ENCODE measurements at regions not wholly inside any gene's neighbourhood (a gene's known extent, or its start where the extent isn't known, plus 50 kb on each side); places are given as distances from the start of the nearest gene placed in this dataset.
"Not testable (repeated sequence)": the region's sequence is repeated elsewhere in the genome, so short reads cannot be mapped to it uniquely, and the experiment has no call there.

DNA sequence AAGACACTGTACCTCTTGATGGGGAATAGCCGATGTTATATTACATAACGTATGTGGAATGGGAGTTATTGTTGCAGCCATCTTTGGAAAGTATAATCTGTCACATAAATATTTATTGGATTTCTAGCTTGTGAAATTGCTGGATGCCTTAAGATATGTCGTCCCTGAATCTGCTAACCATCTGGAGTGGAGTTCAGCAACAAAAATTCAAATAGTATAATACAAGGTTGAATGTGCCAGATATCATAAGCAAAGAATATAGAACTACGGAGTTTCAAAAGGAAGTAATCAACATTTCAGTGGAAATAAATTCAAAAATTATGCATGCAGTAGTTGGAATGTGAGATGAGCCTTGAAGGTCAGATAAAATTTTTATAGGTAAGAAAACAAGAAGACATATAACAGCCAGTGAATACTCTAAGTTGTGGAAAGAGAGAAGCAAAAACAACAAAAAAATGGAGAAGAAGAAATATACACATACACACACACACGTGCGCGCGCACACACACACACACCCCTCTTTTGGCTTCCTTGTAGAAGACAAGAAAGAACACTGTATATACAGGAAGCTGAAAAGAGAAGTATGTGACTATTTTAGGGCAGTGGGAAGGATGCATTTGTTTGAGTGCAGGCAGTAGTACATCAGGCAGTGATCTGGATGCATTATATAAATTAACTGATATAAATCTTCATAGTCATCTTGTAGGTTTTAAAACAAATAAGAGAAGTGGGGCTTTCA is 516.7 kb downstream of the KCNT2 start:
- DNase-seq (ENCODE audit: low read depth in 2 of 3, low spot score in 2 of 3), result peak in 2 of 3 donors; percentile 7 to 51

GRCh38 chr1:196090226-196090625 is 518.0 kb downstream of the KCNT2 start:
- DNase-seq (ENCODE audit: low read depth in 2 of 3, low spot score in 2 of 3), result no peak

DNA sequence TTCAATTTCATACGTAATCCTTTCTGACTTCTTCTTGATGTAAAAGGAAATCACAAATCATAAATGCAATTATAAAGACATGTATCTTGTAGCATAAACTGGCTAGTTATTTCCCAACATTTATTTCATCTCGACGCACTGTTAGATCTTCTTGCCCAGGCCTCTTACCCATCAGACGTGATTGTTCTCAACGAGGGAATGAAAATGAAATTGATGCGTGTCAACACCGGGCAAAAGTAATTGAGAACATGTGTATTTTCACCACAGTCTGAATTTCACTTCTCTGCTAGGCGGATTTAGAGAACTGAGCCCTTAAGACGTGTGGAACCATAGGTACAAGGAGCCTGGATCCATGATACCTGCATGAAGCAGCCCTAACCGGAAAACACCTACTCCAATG is 519.7 kb downstream of the KCNT2 start:
- DNase-seq (ENCODE audit: low read depth in 2 of 3, low spot score in 2 of 3), result no peak

DNA sequence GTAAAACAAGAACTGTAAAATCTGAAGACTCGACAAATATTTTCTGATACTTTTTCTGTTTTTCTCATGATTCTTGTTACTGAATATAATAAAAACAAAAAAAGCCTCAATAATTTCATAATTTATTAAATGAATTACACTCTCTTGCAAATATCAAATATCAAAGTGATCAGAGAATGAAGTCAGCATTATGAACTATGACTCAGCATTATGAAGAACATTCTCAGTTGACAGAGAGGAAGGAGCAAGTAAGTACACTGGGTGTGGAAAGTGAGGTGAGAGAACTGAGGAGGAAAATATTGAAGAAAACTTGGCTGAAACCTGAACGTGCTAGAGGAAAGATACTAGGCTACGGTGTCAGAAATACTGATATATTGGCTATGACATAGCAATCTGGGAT is 529.5 kb downstream of the KCNT2 start:
- peak in 1 of 3 donors; percentile 36 for DNase-seq (ENCODE audit: low read depth in 2 of 3, low spot score in 2 of 3)

DNA sequence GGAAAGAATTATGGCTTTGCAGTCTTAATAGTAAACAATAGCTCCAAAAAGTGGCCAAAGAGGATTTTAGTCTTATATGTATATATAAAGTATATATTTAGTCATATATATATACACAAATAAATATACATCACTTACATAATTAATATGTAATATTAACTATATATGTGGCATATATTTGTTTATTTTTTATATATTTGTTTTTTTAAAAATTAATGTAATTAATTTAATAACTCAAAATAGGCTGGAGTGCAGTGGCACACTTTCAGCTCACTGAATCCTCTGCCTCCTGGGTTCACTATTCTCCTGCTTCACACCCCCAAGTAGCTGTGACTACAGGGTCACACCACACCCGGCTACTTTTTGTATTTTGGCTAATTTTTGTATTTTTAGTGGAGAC is 532.6 kb downstream of the KCNT2 start:
- no peak for DNase-seq (ENCODE audit: low read depth in 2 of 3, low spot score in 2 of 3)

- no peak for DNase-seq (ENCODE audit: low read depth in 2 of 3, low spot score in 2 of 3)
These were observed 534.1 kb downstream of the KCNT2 start for GRCh38 chr1:196074182-196074581.

DNA sequence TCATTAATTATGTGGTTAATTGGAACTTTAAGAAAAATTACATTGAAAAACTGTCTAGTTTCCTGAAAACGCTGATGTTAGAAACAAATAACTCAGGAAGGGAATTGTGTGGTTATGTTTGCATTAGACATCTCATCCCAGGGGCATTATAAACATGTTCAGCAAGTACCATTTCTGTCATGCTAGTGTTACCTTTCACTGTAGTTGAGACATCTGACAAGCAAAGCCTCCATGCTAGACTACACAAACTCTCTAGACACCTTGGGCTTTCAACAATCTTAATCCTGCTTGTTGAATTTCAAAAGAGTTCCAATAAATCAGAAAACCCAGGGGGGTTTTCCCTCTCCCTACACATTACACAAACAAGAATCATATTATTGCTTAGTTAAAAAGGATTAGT is 536.8 kb downstream of the KCNT2 start:
- DNase-seq (ENCODE audit: low read depth in 2 of 3, low spot score in 2 of 3), result no peak

DNA sequence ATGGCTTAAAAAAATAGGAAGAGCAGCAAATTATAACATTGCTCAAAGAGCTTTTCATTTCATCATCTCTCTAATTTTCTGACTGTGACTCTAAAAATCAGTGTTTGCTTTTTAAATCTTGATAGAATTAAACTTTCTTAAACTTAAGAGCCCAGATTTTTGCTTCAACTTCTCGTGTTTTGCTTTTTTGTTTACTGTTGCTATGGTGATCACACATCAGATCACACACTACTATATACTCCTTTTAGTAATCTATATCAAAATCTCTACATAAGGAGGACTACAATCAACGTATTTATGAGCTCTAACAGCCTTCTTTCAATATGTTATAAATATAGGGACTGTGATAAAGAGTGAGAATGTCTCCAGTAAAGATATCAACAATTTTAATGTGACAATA is 537.3 kb downstream of the KCNT2 start:
- no peak for DNase-seq (ENCODE audit: low read depth in 2 of 3, low spot score in 2 of 3)

DNA sequence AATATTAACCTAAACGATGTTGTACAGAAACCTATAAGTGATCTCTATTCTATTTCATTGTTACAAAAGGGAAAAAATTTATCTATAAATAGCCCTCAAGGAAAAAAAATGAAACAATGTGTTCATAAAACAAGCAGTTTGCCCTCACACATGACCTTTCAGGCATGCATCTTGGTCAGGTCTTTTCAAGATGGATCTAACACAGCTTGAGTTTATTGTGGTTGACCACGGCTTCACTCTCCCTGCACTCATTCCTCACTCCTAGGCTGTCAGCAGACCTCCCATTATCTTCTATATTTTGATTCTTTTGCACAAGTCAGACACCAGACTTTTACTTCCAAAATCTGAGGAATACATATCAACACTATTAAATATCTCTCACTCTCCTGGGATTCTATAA is 544.3 kb downstream of the KCNT2 start:
- no peak for DNase-seq (ENCODE audit: low read depth in 2 of 3, low spot score in 2 of 3)

GRCh38 chr1:196063294-196063693 is 544.9 kb downstream of the KCNT2 start:
- no peak for DNase-seq (ENCODE audit: low read depth in 2 of 3, low spot score in 2 of 3)

- DNase-seq (ENCODE audit: low read depth in 2 of 3, low spot score in 2 of 3), result no peak
These were observed 547.7 kb downstream of the KCNT2 start for GRCh38 chr1:196060539-196060938.

- DNase-seq (ENCODE audit: low read depth in 2 of 3, low spot score in 2 of 3), result no peak
These were observed 549.0 kb downstream of the KCNT2 start for GRCh38 chr1:196059210-196059609.

DNA sequence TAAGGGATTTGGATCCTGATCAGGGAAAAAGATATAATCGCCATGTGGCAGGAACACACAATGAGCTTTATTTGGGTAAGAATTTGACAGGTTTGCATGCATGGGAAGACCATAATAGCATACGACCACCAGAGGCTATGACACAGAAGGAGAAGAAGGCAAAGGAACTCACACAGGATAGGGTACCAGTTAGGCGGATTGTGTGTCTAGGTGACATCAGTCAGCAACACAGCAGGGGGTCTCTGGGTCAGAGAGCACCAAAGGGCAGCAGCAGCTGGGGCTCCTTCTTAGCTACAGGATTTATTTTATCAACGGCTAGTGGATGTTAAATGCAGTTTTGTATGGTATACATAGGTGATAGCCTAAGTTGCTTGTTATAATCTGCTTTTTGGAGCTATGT is 551.3 kb downstream of the KCNT2 start:
- DNase-seq (ENCODE audit: low read depth in 2 of 3, low spot score in 2 of 3), result no peak

DNA sequence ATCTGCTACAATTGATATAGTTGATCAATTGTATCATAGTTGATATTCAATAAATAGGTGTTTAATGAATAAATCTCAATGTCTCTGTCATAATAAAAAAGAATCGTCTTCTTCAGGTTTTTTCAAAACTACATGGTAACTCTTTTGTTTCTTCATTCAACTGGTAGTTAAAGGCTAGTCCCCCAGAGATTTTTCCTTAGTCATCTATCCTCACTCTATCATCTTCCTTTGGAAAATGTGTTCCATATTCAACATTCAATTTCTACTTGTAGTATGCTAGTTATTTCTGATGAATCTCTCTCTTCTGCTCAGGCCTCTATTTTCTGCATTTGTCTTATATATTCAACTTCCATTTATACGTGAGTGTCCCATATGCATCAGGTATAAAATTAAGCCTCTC is 558.8 kb downstream of the KCNT2 start:
- no peak for DNase-seq (ENCODE audit: low read depth in 2 of 3, low spot score in 2 of 3)

GRCh38 chr1:196043268-196043667 is 565.0 kb downstream of the KCNT2 start:
- DNase-seq (ENCODE audit: low read depth in 2 of 3, low spot score in 2 of 3), result no peak

GRCh38 chr1:196034080-196034706 is 574.0 kb downstream of the KCNT2 start:
- DNase-seq (ENCODE audit: low read depth in 2 of 3, low spot score in 2 of 3), result peak in 1 of 3 donors; percentile 8

DNA sequence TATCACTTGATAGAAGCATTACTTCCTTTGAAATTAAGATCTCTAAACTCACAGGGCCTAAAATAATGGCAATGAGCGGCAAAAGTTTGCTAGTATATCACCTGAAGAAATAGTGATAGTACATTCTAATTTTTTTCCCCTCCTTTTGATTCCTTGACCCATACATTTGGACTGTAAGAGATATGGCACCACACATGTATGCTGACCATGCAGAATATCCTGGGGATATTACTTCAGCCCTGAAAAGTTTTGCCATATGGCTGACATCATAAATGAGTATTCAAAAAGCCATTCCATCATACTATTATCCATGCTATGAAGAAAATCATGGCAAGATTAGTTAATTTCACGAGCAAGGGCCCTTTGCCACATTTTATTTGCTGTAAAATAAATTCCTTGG is 576.9 kb downstream of the KCNT2 start:
- DNase-seq (ENCODE audit: low read depth in 2 of 3, low spot score in 2 of 3), result not testable (repeated sequence)

DNA sequence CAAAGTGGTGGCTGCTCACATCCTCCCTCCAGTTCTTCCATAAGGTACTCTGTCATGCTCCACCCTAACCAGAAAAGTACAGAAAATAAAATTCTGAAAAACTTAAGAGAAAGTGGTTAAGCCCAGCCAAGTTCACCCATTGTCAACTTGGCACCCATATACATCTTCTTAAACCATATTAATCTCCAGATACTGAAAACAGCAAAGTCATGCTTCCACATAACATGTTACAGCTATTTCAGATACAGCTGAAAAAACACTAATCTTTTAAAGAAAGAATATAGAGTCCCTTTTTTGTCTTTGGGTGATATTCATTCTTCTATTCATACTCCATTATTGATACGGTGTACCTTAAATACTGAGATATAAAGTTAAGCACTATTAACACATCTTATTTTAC is 577.8 kb downstream of the KCNT2 start:
- no peak for DNase-seq (ENCODE audit: low read depth in 2 of 3, low spot score in 2 of 3)

GRCh38 chr1:196029410-196029809 is 578.8 kb downstream of the KCNT2 start:
- DNase-seq (ENCODE audit: low read depth in 2 of 3, low spot score in 2 of 3), result no peak

GRCh38 chr1:196027127-196027526 is 581.1 kb downstream of the KCNT2 start:
- DNase-seq (ENCODE audit: low read depth in 2 of 3, low spot score in 2 of 3), result no peak

DNA sequence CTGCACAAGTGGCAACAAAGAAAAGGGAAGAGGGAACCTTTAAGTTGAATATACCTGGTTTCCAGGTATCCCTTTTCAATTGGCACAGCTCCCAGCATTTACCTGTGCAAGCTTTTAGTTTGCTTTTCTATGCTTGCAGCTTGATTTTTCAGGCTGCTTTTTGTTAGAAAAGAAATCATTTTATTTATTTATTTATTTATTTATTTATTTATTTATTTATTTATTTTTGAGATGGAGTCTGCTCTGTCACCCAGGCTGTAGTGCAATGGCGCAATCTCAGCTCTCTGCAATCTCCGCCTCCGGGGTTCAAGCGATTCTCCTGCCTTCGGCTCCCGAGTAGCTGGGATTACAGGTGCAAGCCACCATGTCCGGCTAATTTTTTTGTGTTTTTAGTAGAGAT is 587.1 kb downstream of the KCNT2 start:
- not testable (repeated sequence) for DNase-seq (ENCODE audit: low read depth in 2 of 3, low spot score in 2 of 3)

DNA sequence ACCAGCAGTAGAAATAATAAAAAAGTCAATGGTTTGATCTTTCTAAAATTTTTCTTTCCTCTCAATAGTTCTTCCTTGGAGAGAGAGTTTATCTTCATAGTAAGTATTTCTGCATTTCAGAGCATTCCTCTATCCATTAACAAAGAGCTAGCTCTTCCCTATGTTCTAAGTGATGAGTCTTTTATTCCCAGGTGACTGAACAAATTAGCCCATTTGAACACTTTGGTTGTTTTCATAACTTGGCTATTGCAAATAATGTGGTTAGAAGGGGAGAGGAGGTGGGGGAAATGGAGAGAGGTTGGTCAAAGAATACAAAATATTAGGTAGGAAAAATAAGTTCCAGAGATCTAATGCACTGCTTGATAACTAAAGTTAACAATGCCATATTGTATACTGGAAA is 598.9 kb downstream of the KCNT2 start:
- DNase-seq (ENCODE audit: low read depth in 2 of 3, low spot score in 2 of 3), result no peak

GRCh38 chr1:196007763-196008162 is 600.5 kb downstream of the KCNT2 start:
- no peak for DNase-seq (ENCODE audit: low read depth in 2 of 3, low spot score in 2 of 3)

Data from hematopoietic multipotent progenitor cell (in vitro differentiated cells).